ENCODE measurements at regions not wholly inside any gene's neighbourhood (a gene's known extent, or its start where the extent isn't known, plus 50 kb on each side); places are given as distances from the start of the nearest gene placed in this dataset.
"Not testable (repeated sequence)": the region's sequence is repeated elsewhere in the genome, so short reads cannot be mapped to it uniquely, and the experiment has no call there.

- DNase-seq (ENCODE audit: low read depth) = no peak
Observed at GRCh38 chr6:140661691-140662090, 1287.2 kb upstream of the CITED2 start.

- DNase-seq (ENCODE audit: low read depth) = no peak
Observed at GRCh38 chr6:140660295-140660694, 1285.8 kb upstream of the CITED2 start.

- no peak for DNase-seq (ENCODE audit: low read depth)
Observed at GRCh38 chr6:140653972-140654371, 1279.5 kb upstream of the CITED2 start.

- DNase-seq (ENCODE audit: low read depth) = no peak
Observed at GRCh38 chr6:140653506-140653905, 1279.1 kb upstream of the CITED2 start.

- DNase-seq (ENCODE audit: low read depth) = not testable (repeated sequence)
Observed at GRCh38 chr6:140649502-140649901, 1275.1 kb upstream of the CITED2 start.

GRCh38 chr6:140647322-140647721 is 1272.9 kb upstream of the CITED2 start:
- DNase-seq (ENCODE audit: low read depth) = not testable (repeated sequence)

GRCh38 chr6:140644017-140644416 is 1269.6 kb upstream of the CITED2 start:
- no peak for DNase-seq (ENCODE audit: low read depth)

GRCh38 chr6:140641412-140641811 is 1267.0 kb upstream of the CITED2 start:
- DNase-seq (ENCODE audit: low read depth) = no peak

GRCh38 chr6:140636908-140637402 is 1262.5 kb upstream of the CITED2 start:
- DNase-seq (ENCODE audit: low read depth) = no peak

- no peak for DNase-seq (ENCODE audit: low read depth)
Observed at GRCh38 chr6:140636271-140636907, 1261.9 kb upstream of the CITED2 start.

- no peak for DNase-seq (ENCODE audit: low read depth)
Observed at GRCh38 chr6:140627002-140627401, 1252.6 kb upstream of the CITED2 start.

- DNase-seq (ENCODE audit: low read depth) = no peak
Observed at GRCh38 chr6:140623498-140623897, 1249.0 kb upstream of the CITED2 start.

- no peak for DNase-seq (ENCODE audit: low read depth)
Observed at GRCh38 chr6:140620496-140620895, 1246.0 kb upstream of the CITED2 start.

- no peak for DNase-seq (ENCODE audit: low read depth)
Observed at GRCh38 chr6:140609956-140610355, 1235.5 kb upstream of the CITED2 start.

- no peak for DNase-seq (ENCODE audit: low read depth)
Observed at GRCh38 chr6:140609321-140609720, 1234.9 kb upstream of the CITED2 start.

- DNase-seq (ENCODE audit: low read depth) = no peak
Observed at GRCh38 chr6:140604786-140605185, 1230.3 kb upstream of the CITED2 start.

GRCh38 chr6:140602431-140603248 is 1228.2 kb upstream of the CITED2 start:
- no peak for DNase-seq (ENCODE audit: low read depth)

- no peak for DNase-seq (ENCODE audit: low read depth)
Observed at GRCh38 chr6:140601021-140601808, 1226.8 kb upstream of the CITED2 start.

- DNase-seq (ENCODE audit: low read depth) = no peak
Observed at GRCh38 chr6:140599916-140600315, 1225.5 kb upstream of the CITED2 start.

- DNase-seq (ENCODE audit: low read depth) = no peak
Observed at GRCh38 chr6:140597181-140597580, 1222.7 kb upstream of the CITED2 start.

- no peak for DNase-seq (ENCODE audit: low read depth)
Observed at GRCh38 chr6:140594806-140595128, 1220.3 kb upstream of the CITED2 start.

GRCh38 chr6:140592877-140593276 is 1218.4 kb upstream of the CITED2 start:
- no peak for DNase-seq (ENCODE audit: low read depth)

- no peak for DNase-seq (ENCODE audit: low read depth)
Observed at GRCh38 chr6:140590641-140591040, 1216.2 kb upstream of the CITED2 start.
